Kidney (tissue), 13 donors: ENCODE measurements at regions not wholly inside any gene's neighbourhood (a gene's known extent, or its start where the extent isn't known, plus 50 kb on each side); places are given as distances from the start of the nearest gene placed in this dataset.

Experiments used
- DNase-seq, 5 donors: peaks; one replicate each; pipeline ENCODE4 v3.0.0-alpha.2; 2013 to 2020
- FAIRE-seq: peaks from 2 replicates; lab custom pipeline; 2012; peaks lifted over from hg19 to GRCh38; lab: Jason Lieb, UNC
- H3K27ac ChIP-seq, 2 donors: one replicate each; pipeline ENCODE4 v1.7.0; 2013; ENCODE audit warnings: low read depth in 2 of 2, low read length in 2 of 2, inconsistent platforms in 1 of 2
- H3K27me3 ChIP-seq: one replicate; pipeline ENCODE4 v1.7.1; 2013; ENCODE audit warnings: low read length, inconsistent platforms; ENCODE audit not compliant: control insufficient read depth, insufficient read depth
- H3K36me3 ChIP-seq, 3 donors: one replicate each; pipeline versions ENCODE4 v1.7.0 to v1.7.1; 2013; ENCODE audit warnings: low read length in 3 of 3, control low read depth in 1 of 3, inconsistent platforms in 1 of 3; ENCODE audit not compliant: insufficient read depth in 3 of 3, control insufficient read depth in 2 of 3
- H3K4me1 ChIP-seq, 3 donors: one replicate each; pipeline versions ENCODE4 v1.7.0 to v1.7.1; 2013; ENCODE audit warnings: low read length in 3 of 3, inconsistent platforms in 1 of 3, low read depth in 1 of 3; ENCODE audit not compliant: control insufficient read depth in 2 of 3, insufficient read depth in 2 of 3
- H3K4me3 ChIP-seq, 3 donors: one replicate each; pipeline versions ENCODE4 v1.7.0 to v1.8.1; 2013; ENCODE audit warnings: low read length in 3 of 3, control low read depth in 1 of 3, inconsistent platforms in 1 of 3
- H3K9ac ChIP-seq, 3 donors: one replicate each; pipeline versions ENCODE4 v1.7.0 to v1.7.1; 2013; ENCODE audit warnings: low read length in 3 of 3, control low read depth in 1 of 3, inconsistent platforms in 1 of 3
- H3K9me3 ChIP-seq, 3 donors: one replicate each; pipeline versions ENCODE4 v1.7.0 to v1.7.1; 2013; ENCODE audit warnings: low read length in 3 of 3, control low read depth in 1 of 3, inconsistent platforms in 1 of 3; ENCODE audit not compliant: control insufficient read depth in 2 of 3, insufficient read depth in 1 of 3
- intact Hi-C: fragments of 100-400 bp; cut with DNase I; formaldehyde crosslinking; loops from one replicate; pipeline ENCODE4 v1.11.1; 2022
- TF ChIP-seq, protein P1 (sequence below): IDR thresholded peaks from 3 replicates; pipeline ENCODE4 v1.5.1; 2012; ENCODE audit warnings: mild to moderate bottlenecking, moderate library complexity, borderline replicate concordance; ENCODE audit not compliant: insufficient read depth; ENCODE audit errors: extremely low read depth
- donor health status: control.
- donor health status: control.
- donor health status: control.
- donor health status: control.
- donor health status: control.
- donor health status: DM: yes; HTN: yes; CAD: no.
- donor health status: Normal renal cell carcinoma (clear cell type).

DNA sequence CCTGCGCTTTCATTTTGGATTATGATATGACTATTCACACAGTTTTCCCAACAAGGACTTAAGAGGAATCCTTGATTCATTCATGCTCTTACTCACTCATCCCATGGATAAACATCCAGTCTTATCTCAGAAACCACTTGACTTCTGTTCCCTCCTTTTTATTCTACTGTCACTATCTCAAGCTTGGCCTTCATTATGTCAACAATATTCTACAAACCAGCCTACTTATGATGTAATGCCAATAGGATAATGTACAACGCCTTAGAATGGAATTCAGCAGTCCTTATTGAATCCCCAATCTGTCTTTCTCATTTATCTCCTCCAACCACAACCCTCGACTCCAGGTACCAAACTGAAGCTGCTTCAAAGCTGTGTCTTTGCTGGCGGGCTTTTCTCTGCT lies 448.5 kb downstream of the PDZRN4 start:
- no peaks in the 10 kb centered on the region for H3K27me3 ChIP-seq
- DNase-seq (no peak), FAIRE-seq (no peak)
- TF ChIP-seq, protein P1, sequence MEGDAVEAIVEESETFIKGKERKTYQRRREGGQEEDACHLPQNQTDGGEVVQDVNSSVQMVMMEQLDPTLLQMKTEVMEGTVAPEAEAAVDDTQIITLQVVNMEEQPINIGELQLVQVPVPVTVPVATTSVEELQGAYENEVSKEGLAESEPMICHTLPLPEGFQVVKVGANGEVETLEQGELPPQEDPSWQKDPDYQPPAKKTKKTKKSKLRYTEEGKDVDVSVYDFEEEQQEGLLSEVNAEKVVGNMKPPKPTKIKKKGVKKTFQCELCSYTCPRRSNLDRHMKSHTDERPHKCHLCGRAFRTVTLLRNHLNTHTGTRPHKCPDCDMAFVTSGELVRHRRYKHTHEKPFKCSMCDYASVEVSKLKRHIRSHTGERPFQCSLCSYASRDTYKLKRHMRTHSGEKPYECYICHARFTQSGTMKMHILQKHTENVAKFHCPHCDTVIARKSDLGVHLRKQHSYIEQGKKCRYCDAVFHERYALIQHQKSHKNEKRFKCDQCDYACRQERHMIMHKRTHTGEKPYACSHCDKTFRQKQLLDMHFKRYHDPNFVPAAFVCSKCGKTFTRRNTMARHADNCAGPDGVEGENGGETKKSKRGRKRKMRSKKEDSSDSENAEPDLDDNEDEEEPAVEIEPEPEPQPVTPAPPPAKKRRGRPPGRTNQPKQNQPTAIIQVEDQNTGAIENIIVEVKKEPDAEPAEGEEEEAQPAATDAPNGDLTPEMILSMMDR = no peak
- no peak overlapping the region for H3K4me3 ChIP-seq
- H3K9me3 ChIP-seq = no peaks in the 10 kb centered on the region
- H3K27ac ChIP-seq = no peak overlapping the region
- H3K9ac ChIP-seq = no peak overlapping the region
- peaks cover 0 to 4% (median 0%) of the 10 kb centered on the region in 3 donors for H3K4me1 ChIP-seq
- H3K36me3 ChIP-seq = no peaks in the 10 kb centered on the region
- intact Hi-C loops = no loop called here

DNA sequence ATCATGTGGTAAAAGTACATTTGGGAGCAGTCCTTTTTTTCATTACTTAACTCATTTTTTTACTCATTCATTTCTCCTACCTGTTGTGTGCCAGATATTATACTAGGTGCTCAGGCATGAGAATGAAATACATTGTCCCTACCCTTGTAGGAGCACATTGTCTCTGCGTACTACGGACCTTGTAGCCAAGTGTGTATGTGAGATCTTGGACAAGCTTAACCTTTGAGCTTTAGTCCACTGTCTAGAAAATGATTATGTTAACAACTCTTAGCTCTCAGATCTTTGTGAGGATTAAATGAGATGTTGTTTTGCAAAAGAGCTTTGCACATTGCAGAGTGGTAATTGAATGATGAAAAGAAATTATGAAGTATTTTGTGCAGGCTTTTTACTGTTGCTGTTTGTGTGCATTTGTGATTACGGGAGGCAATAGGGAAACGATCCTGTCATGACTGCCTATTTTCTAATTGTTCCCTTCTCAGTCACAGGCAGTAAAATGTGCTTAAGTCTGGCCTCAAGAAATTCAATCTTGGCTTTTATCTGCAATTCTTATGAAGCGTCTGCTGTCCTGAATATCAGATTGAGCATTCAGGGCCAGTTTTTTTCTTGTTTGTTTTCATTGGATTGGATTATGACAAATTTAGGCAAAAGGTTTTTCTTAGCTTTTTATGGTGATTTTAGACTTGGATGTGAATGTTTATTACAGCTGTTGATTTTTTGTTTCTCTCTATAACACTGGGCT lies 447.7 kb downstream of the PDZRN4 start:
- Histone ChIP-seq H3K4me1 (peaks cover 0 to 4% (median 0%) of the 10 kb centered on the region in 3 donors), H3K9me3 (no peaks in the 10 kb centered on the region), H3K4me3 (no peak overlapping the region), H3K9ac (no peak overlapping the region), H3K27me3 (no peaks in the 10 kb centered on the region), H3K36me3 (no peaks in the 10 kb centered on the region), H3K27ac (no peak overlapping the region)
- TF ChIP-seq, protein P1 = no peak
- DNase-seq (no peak), FAIRE-seq (no peak)
- intact Hi-C loops = no loop called here

DNA sequence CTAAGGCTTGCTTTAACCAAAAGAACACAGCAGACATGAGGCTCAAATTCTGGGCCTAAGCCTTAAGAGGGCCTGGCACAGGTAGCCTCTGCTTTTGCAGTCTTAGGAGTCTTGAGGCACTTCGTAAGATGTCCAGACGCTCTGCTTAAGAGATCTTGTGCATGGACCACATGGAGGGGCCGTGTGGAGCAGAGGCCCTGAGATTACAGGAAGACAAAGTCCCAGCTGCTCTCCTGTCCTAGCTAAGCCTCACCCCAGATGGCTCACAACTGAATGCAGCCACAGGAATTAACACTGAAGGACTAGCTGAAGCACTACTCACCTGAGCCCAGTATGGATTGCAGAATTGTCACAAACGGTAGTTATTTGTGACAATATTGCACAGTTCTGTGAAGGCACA lies 446.0 kb downstream of the PDZRN4 start:
- intact Hi-C loops = no loop called here

More for the DNA sequence above, 446.0 kb downstream of the PDZRN4 start:
- peaks cover 0 to 4% (median 0%) of the 10 kb centered on the region in 3 donors for H3K4me1 ChIP-seq
- no peak for FAIRE-seq
- TF ChIP-seq, protein P1 = no peak
- no peak overlapping the region for H3K9ac ChIP-seq
- no peak overlapping the region for H3K4me3 ChIP-seq
- no peak for DNase-seq
- H3K27ac ChIP-seq = no peak overlapping the region
- H3K36me3 ChIP-seq = no peaks in the 10 kb centered on the region
- no peaks in the 10 kb centered on the region for H3K9me3 ChIP-seq
- H3K27me3 ChIP-seq = no peaks in the 10 kb centered on the region
